NCI-H2196 treated with DMSO at 0.1 percent for 48 hours (cell line): ENCODE measurements at regions not wholly inside any gene's neighbourhood (a gene's known extent, or its start where the extent isn't known, plus 50 kb on each side); places are given as distances from the start of the nearest gene placed in this dataset.
A peak's percentile ranks its signal among the peaks of the same experiment; 100 is the strongest.

Experiments used
- DNase-seq: peaks from one replicate; lab custom pipeline; 2025; ENCODE audit not compliant: unreplicated experiment; lab: John Stamatoyannopoulos, UW

DNA sequence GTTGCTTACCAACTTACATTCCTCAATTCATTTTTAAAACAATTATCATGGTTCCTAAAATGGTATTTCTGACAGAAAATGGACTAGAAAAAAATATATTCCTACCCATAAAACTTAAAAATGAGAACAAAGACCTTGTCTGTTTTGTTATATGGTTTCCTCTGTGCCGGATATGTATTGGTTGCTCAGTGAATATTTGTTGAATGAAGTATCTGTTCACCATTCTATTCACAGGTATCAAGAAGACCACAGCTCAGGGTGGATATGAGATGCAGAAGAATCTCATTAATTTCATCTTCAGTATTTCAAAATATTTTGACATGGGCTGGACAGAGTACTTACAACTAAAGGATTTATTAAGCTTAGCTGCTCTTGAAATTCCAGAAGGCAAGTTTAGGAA is 58.1 kb downstream of the TUSC7 start:
- no peak for DNase-seq

DNA sequence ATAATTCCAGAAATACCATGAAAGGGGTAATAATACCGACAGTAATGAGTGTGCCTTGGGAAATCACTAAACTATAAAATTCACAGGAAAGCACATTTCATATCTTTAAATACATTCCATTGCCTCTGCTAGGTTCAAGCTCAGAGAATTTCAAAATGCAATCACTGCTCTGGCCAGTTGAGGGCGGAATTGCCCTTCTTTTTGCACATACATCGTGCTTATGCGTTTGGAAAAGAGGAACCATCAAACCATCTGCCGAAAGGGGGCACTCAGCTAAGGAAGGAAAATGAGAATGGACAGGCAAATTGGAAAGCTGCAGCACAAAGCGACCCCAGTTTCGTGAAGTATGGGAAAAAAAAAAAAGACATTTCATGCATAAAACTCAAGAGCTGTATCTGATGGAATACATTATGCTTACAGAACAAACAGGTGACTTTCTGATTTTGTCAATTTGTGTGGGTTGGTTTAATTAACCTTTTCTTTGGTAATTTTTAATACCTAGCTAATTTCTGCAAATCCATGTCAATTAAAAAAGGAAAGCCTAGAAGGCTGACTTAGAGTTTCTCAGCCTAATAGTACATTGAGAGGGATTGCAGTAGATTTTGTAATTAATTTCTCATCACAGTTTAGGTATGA is 61.4 kb downstream of the TUSC7 start:
- peak; percentile 83 for DNase-seq

GRCh38 chr3:116776880-116777785 is 67.6 kb downstream of the TUSC7 start:
- DNase-seq, result no peak

GRCh38 chr3:116785226-116785625 is 75.6 kb downstream of the TUSC7 start:
- DNase-seq, result no peak

DNA sequence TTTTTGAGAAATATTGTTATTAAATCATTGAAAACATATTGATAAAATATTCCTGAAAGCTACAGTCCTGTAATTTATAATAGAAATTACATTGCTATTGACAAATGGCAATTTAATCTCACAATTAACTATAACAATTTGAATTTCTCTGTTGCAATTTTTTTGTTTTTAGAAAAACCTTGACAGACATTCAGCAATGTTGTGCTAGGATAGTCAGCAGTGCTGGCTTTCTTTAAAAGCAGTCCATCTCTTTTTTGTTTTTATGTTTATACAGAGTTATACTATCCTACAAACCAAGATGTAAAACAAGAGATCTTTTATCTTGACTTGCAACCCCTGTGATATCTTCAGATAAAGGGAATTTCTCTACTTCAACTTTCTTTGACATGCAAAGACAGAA is 93.1 kb downstream of the TUSC7 start:
- no peak for DNase-seq

- DNase-seq, result no peak
Measured at GRCh38 chr3:116806351-116806750, 96.8 kb downstream of the TUSC7 start.

DNA sequence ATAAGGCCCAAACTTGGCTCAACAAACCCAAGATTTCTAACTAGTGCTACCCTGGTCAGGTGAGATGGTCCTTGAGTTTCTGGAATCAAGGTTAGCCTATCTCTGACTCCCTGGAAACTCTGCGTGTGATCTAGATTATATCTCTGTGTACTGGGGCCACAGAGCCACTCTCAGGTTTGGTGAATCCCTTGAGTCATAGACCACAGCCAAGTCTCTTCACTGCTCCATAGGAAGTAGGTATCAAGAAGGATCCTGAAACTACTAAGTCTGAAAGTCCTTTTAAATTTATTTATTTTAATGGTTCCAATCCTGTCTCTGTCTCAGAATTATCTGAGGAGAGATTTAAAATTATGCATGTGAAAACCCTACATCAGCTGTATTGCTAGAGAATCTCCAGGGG is 99.1 kb downstream of the TUSC7 start:
- DNase-seq, result no peak

DNA sequence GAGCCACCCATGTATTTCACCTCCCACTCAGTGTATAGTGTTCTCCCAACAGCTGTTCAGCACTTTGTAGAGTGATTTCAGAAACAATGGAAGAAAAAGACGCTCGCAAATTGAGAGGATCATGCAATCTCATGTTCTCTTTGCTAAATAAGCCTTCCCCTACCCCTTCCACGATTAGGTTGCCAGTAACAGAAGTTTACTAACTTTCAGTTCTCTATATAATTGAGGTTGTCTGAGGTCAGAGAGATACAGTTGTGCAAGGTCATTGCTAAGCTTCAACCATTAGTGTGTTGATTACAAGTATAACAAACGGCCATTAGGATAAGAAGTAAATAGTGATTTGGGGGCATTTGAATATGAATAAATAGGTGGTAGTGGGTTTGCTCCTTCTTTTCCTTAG is 99.6 kb downstream of the TUSC7 start:
- DNase-seq, result no peak

GRCh38 chr3:116811754-116812153 is 102.2 kb downstream of the TUSC7 start:
- no peak for DNase-seq

- no peak for DNase-seq
Measured at GRCh38 chr3:116812949-116813348, 103.4 kb downstream of the TUSC7 start.

- no peak for DNase-seq
Measured at GRCh38 chr3:116815321-116815720, 105.7 kb downstream of the TUSC7 start.

DNA sequence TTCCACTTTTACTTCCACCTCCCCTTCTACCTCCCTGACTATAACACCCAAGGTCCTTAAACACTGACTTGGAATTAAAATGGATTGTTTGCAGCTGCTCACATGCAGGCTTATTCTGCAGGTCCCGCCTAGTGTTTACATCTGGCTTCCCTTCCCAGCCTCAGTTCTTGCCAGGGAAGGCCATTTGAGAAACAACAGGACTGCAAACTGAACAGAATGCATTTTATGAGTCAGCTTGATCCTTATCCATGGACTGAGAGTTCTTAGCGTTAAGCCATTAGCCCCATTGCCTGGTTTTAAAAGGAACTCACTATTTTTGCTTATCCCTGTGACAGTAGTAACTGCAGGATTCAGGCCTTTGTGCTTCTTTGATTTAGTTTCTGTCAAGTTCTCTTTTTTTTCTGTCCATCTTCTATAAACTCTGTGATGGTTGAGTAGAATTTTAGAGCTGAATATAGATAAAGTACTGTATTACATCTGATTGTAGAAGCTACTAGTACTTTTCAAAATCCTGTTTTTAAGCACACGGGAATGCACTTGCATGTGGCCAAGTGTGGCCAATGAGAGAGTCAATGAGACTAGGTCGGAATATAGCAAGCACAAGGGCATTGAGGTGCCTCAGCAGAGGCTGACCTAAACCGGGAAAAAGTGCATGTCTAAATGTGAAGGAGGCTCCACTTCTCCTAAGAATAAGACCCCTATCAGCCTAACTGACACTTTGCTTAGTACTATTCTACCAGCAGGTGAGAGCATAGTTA is 106.4 kb downstream of the TUSC7 start:
- DNase-seq, result no peak

DNA sequence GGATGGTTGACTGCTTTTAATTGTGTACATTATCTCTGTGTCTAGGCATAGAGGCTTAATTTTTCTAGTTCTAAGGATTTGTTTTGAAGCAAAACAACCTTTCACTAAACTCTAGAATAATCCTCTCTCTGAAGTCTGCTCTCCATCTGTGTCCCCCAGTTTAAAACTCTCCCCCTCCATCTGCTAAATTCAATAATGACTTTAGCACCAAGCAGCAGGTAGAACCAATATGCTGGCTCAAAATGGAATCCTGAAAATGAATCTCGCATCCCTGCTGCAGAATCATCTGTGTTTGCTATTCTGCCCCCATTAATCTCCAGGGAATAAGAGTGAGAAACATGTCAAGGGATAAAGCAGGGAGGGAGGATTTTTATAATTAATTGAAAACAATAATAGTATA is 111.8 kb downstream of the TUSC7 start:
- DNase-seq, result no peak

- DNase-seq, result no peak
Measured at GRCh38 chr3:116824208-116824607, 114.6 kb downstream of the TUSC7 start.

DNA sequence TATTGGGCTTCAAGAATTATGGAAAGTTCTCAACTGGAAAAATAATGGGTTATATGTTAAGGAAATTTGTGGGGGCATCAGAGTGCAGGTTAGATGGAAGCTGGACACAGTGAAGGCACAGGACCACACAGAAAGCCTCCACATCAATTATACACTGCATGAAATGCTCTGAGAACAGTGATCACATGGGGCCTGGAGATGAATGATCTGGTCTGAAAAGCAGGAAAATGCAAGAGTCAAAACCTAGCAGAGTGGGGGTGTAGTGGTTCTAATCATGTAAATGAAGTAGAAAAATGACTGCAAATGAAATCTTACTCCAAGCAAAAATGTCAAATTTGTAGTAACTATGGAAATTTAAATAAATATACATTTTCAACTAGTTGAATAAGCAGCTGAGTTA is 123.6 kb downstream of the TUSC7 start:
- DNase-seq, result no peak

DNA sequence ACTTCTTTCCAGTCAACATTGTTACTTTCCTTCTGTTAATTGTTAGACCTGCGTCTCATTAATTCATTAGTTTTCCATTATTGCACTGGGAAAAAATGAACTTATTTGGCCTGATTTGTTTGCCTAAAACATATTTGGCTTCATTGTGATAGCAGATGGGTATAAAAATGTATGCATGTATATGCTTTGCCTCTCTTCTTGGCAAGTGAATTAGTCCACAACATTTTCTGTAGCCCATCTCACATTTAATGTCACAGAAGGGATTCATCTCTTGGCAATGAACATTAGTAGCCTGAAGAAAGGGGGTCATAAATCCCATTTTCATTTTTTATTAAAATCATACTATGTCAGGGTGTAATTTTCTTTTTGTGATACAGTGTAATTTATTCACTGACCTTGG is 125.2 kb downstream of the TUSC7 start:
- no peak for DNase-seq

- DNase-seq, result no peak
Measured at GRCh38 chr3:116835658-116836057, 126.1 kb downstream of the TUSC7 start.

DNA sequence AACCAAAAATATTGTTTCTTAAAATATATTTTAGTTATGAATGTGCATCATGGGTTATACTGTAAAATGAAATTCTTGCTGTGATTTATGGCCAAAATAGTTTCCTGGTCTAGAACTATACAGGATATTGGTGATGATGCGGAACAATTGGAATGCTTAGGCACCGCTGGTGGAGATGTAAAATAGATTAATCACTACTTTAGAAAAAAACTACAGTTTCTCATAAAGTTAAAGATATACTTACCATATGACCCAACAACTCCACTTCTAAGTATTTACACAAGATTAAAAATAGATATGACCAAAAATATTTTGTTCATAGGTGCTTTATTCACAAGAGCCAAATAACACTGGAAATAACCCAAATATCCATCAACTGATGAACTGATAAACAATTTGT is 126.7 kb downstream of the TUSC7 start:
- DNase-seq, result no peak

- DNase-seq, result no peak
Measured at GRCh38 chr3:116837483-116837882, 127.9 kb downstream of the TUSC7 start.

DNA sequence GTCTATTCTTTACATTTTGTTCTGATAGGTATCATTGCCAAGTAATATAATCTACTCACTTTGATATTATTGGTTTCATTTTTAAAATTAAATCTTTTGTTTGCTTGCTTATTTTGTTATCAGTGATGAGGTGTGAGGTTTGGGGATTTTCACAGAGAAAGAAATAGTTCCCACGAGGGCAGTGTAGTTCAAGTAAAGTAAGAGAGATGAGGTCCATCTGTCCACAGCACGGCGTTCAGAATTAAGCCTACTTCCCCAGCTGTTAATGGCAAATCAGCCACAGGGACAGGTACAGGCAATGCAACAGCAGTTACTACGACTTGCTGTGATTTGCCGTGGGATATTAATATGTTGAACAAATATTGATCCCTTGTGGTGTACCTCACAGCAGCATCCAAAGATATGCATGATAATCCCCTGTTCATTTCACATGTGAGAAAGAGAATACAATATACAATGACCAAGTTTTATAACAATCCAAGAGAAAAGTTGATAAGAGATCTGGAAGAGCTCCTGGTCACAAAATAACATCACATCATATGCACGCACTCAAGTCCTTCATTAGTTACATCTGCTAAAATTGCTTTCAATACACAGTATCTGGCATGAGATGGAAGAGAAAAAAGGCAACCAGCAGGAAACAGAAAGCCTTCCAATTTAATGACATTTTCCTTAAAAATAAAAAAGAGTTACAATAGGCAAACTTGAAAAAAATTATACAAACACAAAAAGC is 131.6 kb downstream of the TUSC7 start:
- DNase-seq, result no peak

DNA sequence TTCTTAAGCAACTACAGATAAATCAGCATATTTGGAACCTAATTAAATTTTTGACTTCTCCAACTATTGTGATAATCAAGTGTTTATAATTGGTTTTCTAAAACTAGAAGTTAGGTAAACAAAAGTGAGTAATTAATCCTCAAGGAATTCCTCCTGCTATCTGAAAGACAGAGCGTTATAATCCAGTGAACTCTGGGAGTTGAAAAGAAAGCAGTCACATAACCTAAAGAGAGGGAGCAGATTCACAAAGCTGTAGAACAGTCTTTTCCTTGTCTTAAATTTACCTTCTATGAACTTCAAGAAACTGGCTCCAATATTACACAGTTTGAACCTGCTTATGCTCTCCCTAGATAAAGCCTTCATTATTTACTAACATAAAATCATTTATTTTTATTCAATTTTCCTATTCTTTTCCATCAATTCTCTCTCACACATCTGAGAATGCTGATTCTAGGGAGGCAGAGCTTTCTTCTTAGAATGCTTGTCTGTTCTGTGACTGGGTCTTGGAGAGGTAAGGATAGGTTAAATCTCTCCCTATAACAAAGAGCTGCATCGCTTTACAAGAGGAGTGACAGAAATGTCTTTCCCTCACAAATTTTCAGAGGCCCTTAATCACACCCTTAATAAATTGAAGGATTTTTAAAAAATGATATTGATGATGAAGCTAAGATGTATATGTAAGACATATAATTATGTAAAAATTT is 132.8 kb downstream of the TUSC7 start:
- no peak for DNase-seq
